Keratinocyte (primary cell): ENCODE measurements at regions not wholly inside any gene's neighbourhood (a gene's known extent, or its start where the extent isn't known, plus 50 kb on each side); places are given as distances from the start of the nearest gene placed in this dataset.

ENCODE experiments used
- DNase-seq: peaks from one replicate; pipeline ENCODE4 v3.0.0-alpha.2; 2011; ENCODE audit warnings: low read depth, missing footprints, low spot score
- FAIRE-seq: peaks from 2 replicates; lab custom pipeline; 2011; peaks lifted over from hg19 to GRCh38; lab: Jason Lieb, UNC
- H2AFZ ChIP-seq: 2 replicates; pipeline ENCODE4 v1.6.0; 2012; ENCODE audit warnings: low read length, control low read depth, inconsistent platforms; ENCODE audit not compliant: control insufficient read depth
- H3K27ac ChIP-seq: 2 replicates; pipeline ENCODE4 v1.5.1; 2011; ENCODE audit warnings: low read length; ENCODE audit not compliant: control insufficient read depth, insufficient read depth
- H3K27me3 ChIP-seq: 3 replicates; pipeline ENCODE4 v1.6.0; 2011; ENCODE audit warnings: low read length; ENCODE audit not compliant: control insufficient read depth, insufficient read depth; ENCODE audit errors: extremely low read depth
- H3K36me3 ChIP-seq, 2 experiments: 2 replicates in 1 of 2; 3 replicates in 1 of 2; pipeline ENCODE4 v1.5.1; 2011; ENCODE audit warnings: low read length in 2 of 2, mild to moderate bottlenecking in 1 of 2; ENCODE audit not compliant: control insufficient read depth in 2 of 2, insufficient read depth in 2 of 2; ENCODE audit errors: extremely low read depth in 1 of 2
- H3K4me1 ChIP-seq: 3 replicates; pipeline ENCODE4 v1.5.1; 2011; ENCODE audit warnings: low read length; ENCODE audit not compliant: control insufficient read depth, insufficient read depth; ENCODE audit errors: extremely low read depth
- H3K4me2 ChIP-seq: 3 replicates; pipeline ENCODE4 v1.6.0; 2011; ENCODE audit warnings: low read depth, low read length; ENCODE audit not compliant: control insufficient read depth, insufficient read depth; ENCODE audit errors: extremely low read depth
- H3K4me3 ChIP-seq, 3 experiments: fragments of 200-600 bp in 1 of 3; sonication (generic) in 1 of 3; 2 replicates in 2 of 3; 3 replicates in 1 of 3; pipeline ENCODE4 v1.5.1; 2011 to 2016; ENCODE audit warnings: low read length in 3 of 3, mild to moderate bottlenecking in 3 of 3, control low read depth in 2 of 3, inconsistent platforms in 1 of 3, low read depth in 1 of 3, mixed read lengths in 1 of 3, mixed run types in 1 of 3, moderate library complexity in 1 of 3; ENCODE audit not compliant: control insufficient read depth in 2 of 3, insufficient read depth in 2 of 3; ENCODE audit errors: extremely low read depth in 1 of 3
- H3K79me2 ChIP-seq: 2 replicates; pipeline ENCODE4 v1.6.0; 2012; ENCODE audit warnings: low read length; ENCODE audit not compliant: control insufficient read depth, insufficient read depth
- H3K9ac ChIP-seq: 3 replicates; pipeline ENCODE4 v1.6.0; 2011; ENCODE audit warnings: low read length; ENCODE audit not compliant: control insufficient read depth, insufficient read depth; ENCODE audit errors: extremely low read depth
- H3K9me1 ChIP-seq: 3 replicates; pipeline ENCODE4 v1.6.0; 2011; ENCODE audit warnings: low read length; ENCODE audit not compliant: control insufficient read depth, insufficient read depth; ENCODE audit errors: extremely low read depth
- H3K9me3 ChIP-seq: 2 replicates; pipeline ENCODE4 v1.5.1; 2012; ENCODE audit warnings: low read depth, low read length; ENCODE audit not compliant: control insufficient read depth
- H4K20me1 ChIP-seq: 3 replicates; pipeline ENCODE4 v1.6.0; 2011; ENCODE audit warnings: low read length; ENCODE audit not compliant: control insufficient read depth, insufficient read depth; ENCODE audit errors: extremely low read depth
- CTCF ChIP-seq, 3 experiments: IDR thresholded peaks in 1 of 3; conservative IDR thresholded peaks in 1 of 3; optimal IDR thresholded peaks in 1 of 3; 2 replicates in 2 of 3; 3 replicates in 1 of 3; pipeline versions ENCODE3 to v1.5.1; 2011; ENCODE audit warnings: low read length in 3 of 3, mild to moderate bottlenecking in 3 of 3, moderate library complexity in 2 of 3, control low read depth in 1 of 3, inconsistent platforms in 1 of 3; ENCODE audit not compliant: insufficient read depth in 2 of 3; ENCODE audit errors: extremely low read depth in 1 of 3
- EZH2 ChIP-seq: IDR thresholded peaks from one replicate; pipeline ENCODE4 v1.6.1; 2012; ENCODE audit warnings: inconsistent platforms, mild to moderate bottlenecking, low read length, moderate library complexity
- dilution Hi-C: fragments of 300-500 bp; cut with MboI; formaldehyde crosslinking; loops from one replicate; pipeline ENCODE4 v1.7.0; 2020; ENCODE audit warnings: low sequenced_read_pairs; ENCODE audit not compliant: extremely low pct_ligation_motif_present

DNA sequence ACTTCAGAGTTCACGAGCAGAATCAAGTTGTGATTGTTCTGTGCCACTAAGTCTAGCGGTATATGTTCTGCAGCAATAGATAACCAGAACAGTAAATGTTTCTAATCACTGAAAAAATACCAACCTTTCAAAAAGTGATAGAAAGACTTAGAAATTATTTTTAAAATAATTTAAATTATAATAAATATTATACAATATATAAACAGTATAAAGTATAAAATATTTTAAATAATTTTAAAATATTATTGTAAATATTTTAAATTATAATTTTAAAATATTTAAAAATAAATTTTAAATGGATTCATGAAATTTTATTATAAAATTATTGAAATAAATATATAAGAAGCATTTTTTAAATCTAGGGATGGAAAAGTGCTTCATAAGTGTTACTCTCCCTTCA lies 126.3 kb upstream of the ID2 start:
- no peak overlapping the region for H3K4me3 ChIP-seq
- dilution Hi-C loops, result no loop called here
- no peaks in the 10 kb centered on the region for H3K36me3 ChIP-seq
- DNase-seq (no peak), FAIRE-seq (no peak)
- H3K79me2 ChIP-seq, result no peaks in the 10 kb centered on the region
- no peaks in the 10 kb centered on the region for H3K27me3 ChIP-seq
- no peaks in the 10 kb centered on the region for H3K9me3 ChIP-seq
- H3K4me2 ChIP-seq, result no peak overlapping the region
- H3K27ac ChIP-seq, result no peak overlapping the region
- no peaks in the 10 kb centered on the region for H3K9me1 ChIP-seq
- TF ChIP-seq CTCF (optimal IDR thresholded peaks at IDR 0.05 in 1 of 3, IDR thresholded peaks at IDR 0.05 in 1 of 3, conservative IDR thresholded peaks at IDR 0.05 in 1 of 3; ENCODE audit: extremely low read depth in 1 of 3, insufficient read depth in 2 of 3, low read length in 3 of 3) (no peak), EZH2 (no peak)
- no peaks in the 10 kb centered on the region for H3K4me1 ChIP-seq
- no peak overlapping the region for H3K9ac ChIP-seq
- H2AFZ ChIP-seq, result no peak overlapping the region
- H4K20me1 ChIP-seq, result no peaks in the 10 kb centered on the region

DNA sequence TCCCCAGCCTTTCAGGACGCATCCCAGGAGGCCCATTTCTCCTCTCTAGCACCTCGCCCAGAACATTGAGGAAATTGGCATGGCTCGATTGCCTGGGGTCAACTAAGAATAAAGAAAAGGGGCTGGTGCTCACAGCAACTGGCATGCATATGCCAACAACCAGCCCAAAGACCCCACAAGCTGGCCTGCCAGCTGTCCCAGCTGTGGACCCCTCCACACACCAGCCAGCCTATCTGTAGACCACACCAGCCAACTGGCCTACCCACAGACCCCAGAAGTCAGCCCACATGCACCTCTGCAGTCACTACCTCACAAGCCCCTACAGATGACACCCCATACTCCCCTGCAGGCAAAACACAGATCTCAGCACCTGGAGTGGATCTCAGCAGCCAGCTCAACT lies 123.8 kb upstream of the ID2 start:
- FAIRE-seq (no peak), DNase-seq (no peak)
- Histone ChIP-seq H3K9me1 (no peaks in the 10 kb centered on the region), H3K4me2 (no peak overlapping the region), H3K9ac (no peak overlapping the region), H3K27me3 (no peaks in the 10 kb centered on the region), H3K27ac (no peak overlapping the region), H3K36me3 (no peaks in the 10 kb centered on the region), H2AFZ (no peak overlapping the region), H4K20me1 (no peaks in the 10 kb centered on the region), H3K79me2 (no peaks in the 10 kb centered on the region), H3K4me3 (no peak overlapping the region), H3K9me3 (no peaks in the 10 kb centered on the region), H3K4me1 (no peaks in the 10 kb centered on the region)
- TF ChIP-seq EZH2 (no peak), CTCF (optimal IDR thresholded peaks at IDR 0.05 in 1 of 3, IDR thresholded peaks at IDR 0.05 in 1 of 3, conservative IDR thresholded peaks at IDR 0.05 in 1 of 3; ENCODE audit: extremely low read depth in 1 of 3, insufficient read depth in 2 of 3, low read length in 3 of 3) (no peak)
- dilution Hi-C loops, result no loop called here
